ENCODE measurements at regions not wholly inside any gene's neighbourhood (a gene's known extent, or its start where the extent isn't known, plus 50 kb on each side); places are given as distances from the start of the nearest gene placed in this dataset.

GRCh38 chr18:10015941-10016819 is 102.4 kb downstream of the VAPA start:
- TF ChIP-seq POLR2A (IDR thresholded peaks at IDR 0.05; ENCODE audit: low read length): no peak
- no peak for TF ChIP-seq GATA1 (IDR thresholded peaks at IDR 0.05; ENCODE audit: low read depth, low read length)

Data from erythroblast (primary cell).